Jurkat, Clone E6-1 (cell line): ENCODE measurements at regions not wholly inside any gene's neighbourhood (a gene's known extent, or its start where the extent isn't known, plus 50 kb on each side); places are given as distances from the start of the nearest gene placed in this dataset.
"Not testable (repeated sequence)": the region's sequence is repeated elsewhere in the genome, so short reads cannot be mapped to it uniquely, and the experiment has no call there.

Experiments
- DNase-seq: peaks from one replicate; pipeline ENCODE4 v3.0.0-alpha.2; 2011; ENCODE audit warnings: low read depth, low spot score
- H3K4me3 ChIP-seq: 2 replicates; pipeline ENCODE4 v1.5.1; 2011; ENCODE audit warnings: mild to moderate bottlenecking, low read length, control low read depth, moderate library complexity

DNA sequence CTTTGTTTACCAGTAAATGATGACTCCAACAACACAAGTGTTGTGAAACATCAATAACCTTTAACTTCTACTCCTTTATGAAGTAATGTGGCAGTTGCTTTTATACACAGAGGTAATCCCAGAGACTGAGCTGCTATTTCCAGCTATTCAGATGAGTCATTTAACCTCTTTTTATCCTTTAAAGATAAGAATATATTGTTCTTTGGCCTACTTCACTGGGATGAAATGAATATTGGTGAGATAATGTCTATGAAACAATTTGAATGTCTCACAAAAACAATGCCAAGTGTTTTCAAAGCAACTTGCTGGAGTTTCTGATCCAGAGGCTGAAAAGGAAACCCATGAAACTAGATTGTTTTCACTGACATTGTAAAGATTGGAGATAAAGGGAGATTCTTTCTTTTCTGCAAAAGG, 564.4 kb upstream of the LUZP2 start:
- H3K4me3 ChIP-seq, result no peak overlapping the region
- no peak for DNase-seq

GRCh38 chr11:23933721-23934120, 563.1 kb upstream of the LUZP2 start:
- DNase-seq, result no peak

DNA sequence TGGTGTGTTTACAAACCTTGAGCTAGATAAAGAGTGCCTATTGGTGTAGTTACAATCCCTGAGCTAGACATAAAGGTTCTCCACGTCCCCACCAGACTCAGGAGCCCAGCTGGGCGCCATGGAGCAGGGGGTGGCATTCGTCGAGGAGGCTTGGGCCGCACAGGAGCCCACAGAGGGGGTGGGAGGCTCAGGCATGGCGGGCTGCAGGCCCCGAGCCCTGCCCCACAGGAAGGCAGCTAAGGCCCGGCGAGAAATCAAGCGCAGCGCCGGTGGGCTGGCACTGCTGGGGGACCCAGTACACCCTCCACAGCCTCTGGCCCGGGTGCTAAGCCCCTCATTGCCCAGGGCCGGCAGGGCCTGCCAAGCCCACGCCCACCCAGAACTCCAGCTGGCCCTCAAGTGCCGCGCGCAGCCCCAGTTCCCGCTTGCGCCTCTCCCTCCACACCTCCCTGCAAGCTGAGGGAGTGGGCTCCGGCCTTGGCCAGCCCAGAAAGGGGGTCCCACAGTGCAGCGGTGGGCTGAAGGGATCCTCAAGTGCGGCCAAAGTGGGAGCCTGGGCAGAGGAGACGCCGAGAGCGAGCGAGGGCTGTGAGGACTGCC, 562.1 kb upstream of the LUZP2 start:
- H3K4me3 ChIP-seq, DNase-seq: not testable (repeated sequence)

More at GRCh38 chr11:23933721-23934120, 563.1 kb upstream of the LUZP2 start:
- no peak overlapping the region for H3K4me3 ChIP-seq

- H3K4me3 ChIP-seq, DNase-seq: not testable (repeated sequence)
Measured at GRCh38 chr11:23942117-23942815, 554.6 kb upstream of the LUZP2 start.

GRCh38 chr11:23944923-23945322, 551.9 kb upstream of the LUZP2 start:
- DNase-seq, result no peak
- no peak overlapping the region for H3K4me3 ChIP-seq

- DNase-seq, result no peak
- no peak overlapping the region for H3K4me3 ChIP-seq
Measured at GRCh38 chr11:23947883-23948282, 549.0 kb upstream of the LUZP2 start.

GRCh38 chr11:23948851-23949250, 548.0 kb upstream of the LUZP2 start:
- no peak overlapping the region for H3K4me3 ChIP-seq
- no peak for DNase-seq

- no peak overlapping the region for H3K4me3 ChIP-seq
- DNase-seq, result no peak
Measured at GRCh38 chr11:23953951-23954710, 542.7 kb upstream of the LUZP2 start.

DNA sequence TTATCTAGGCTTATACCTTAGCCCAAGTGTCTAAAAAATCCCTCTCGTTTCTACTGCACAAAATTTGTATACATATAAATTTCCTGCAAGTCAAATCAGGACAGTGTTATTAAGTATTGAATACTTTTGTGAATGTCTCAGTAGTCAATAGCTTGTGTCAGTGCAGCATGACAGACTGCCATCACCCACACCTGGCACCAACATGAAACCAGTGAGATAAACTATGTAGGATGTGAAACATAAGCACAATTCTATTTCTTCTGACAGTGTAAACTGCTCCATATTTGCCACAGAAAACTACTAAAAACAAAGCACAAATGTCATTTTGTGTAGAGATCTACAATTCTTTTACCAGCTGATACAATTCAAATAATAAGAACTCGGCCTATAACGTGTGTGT, 542.1 kb upstream of the LUZP2 start:
- DNase-seq, result no peak
- no peak overlapping the region for H3K4me3 ChIP-seq

- no peak overlapping the region for H3K4me3 ChIP-seq
- DNase-seq, result no peak
Measured at GRCh38 chr11:23956586-23956985, 540.3 kb upstream of the LUZP2 start.

GRCh38 chr11:23957314-23957713, 539.5 kb upstream of the LUZP2 start:
- DNase-seq, result no peak
- H3K4me3 ChIP-seq, result no peak overlapping the region

DNA sequence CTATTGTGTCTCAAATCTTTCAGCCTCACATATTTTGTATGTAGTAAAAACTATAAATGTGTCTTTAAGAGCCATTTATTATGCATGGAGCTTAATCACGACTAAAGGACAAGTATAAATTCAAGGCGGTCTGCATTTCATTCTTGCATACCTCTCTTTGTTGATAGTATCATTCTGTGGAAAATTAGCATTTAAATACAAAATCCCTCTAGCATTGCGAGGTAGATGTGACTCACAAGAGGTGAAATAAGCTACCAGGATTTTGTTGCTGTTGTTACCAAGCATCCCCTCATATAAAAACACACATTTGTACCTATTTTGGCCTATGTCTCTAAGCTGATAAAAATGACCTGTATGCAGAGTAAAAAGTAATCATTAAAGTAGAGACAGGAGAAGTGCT, 537.4 kb upstream of the LUZP2 start:
- no peak for DNase-seq
- no peak overlapping the region for H3K4me3 ChIP-seq

DNA sequence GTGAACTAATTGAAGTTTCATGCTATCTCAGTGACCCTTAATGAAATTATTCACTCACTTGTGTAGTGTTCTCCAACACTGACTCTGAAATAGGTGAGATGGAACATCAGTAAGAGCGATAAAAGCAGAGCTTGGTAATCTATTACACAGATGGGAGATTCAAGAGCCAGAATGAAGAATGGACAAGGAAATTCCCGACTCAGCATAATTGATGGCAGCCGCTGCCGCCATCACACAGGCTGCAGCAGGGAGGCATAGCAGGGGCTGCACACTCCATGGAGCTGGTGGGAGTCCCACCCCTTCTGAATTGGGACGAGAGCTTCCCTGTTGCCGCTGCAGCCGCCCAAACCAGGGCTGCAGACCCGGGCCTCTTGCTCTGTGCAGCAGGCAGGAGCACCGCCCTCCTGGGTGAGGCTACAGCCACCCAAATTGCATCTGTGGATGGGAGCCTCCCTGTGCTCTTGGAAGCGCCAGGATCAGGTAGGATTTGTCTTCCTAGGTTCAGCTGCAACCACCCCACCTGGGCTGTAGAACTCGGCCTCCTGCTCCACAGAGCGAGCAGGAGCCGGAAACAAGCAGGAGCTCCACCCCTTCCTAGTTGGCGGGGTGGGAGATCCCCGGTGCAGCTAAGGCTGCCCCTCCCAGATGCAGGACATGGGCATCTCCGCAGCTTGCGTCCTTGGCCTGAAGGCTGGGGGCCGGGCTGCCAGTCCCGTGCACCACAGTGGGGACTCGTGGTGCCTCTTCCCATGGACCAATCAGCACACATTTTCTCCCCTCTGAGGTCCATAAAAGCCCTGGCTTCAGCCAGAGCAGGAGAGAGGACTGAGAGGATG, 535.1 kb upstream of the LUZP2 start:
- DNase-seq, result no peak
- no peak overlapping the region for H3K4me3 ChIP-seq

DNA sequence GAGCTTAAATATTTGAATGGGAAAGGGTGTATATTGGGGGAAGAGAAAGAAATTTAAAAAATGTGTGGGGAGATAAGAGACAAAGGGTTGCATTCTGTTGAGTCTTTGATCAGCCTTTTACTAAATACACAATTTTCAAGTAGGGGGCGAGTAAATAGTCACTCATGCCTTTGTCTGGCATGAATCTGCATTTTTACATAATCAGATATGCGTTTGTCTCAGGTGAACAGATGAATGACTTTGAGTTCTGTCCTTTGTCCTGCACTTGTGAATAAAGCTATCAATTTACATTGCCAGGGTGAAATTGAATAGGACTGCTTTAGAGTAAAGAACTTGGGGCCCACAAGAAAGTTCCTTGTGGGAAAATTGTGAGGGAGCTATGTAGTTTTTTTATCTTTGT, 523.6 kb upstream of the LUZP2 start:
- DNase-seq, result no peak
- H3K4me3 ChIP-seq, result no peak overlapping the region

- no peak for DNase-seq
- H3K4me3 ChIP-seq, result no peak overlapping the region
Measured at GRCh38 chr11:23974051-23974450, 522.8 kb upstream of the LUZP2 start.

- no peak overlapping the region for H3K4me3 ChIP-seq
- DNase-seq, result no peak
Measured at GRCh38 chr11:23974601-23975000, 522.3 kb upstream of the LUZP2 start.

DNA sequence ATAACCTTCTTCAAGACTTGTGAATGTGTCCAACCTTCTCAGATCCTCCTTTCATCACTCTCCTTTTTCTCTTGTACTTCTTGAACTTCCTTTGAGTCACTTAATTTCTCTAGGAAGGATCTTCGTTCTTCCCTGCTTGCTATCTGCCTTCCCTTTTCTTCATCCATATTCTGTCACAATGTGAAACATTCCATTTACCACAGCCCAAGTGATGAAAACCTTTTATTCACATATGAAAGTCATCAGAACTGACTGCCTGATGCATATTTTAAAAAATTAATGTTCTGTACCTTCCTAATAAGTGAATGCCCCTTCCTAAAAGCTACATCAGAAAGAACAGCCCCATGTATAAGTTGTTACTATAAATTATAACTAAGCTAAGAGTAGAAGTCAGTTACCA, 520.4 kb upstream of the LUZP2 start:
- H3K4me3 ChIP-seq, result no peak overlapping the region
- DNase-seq, result no peak

DNA sequence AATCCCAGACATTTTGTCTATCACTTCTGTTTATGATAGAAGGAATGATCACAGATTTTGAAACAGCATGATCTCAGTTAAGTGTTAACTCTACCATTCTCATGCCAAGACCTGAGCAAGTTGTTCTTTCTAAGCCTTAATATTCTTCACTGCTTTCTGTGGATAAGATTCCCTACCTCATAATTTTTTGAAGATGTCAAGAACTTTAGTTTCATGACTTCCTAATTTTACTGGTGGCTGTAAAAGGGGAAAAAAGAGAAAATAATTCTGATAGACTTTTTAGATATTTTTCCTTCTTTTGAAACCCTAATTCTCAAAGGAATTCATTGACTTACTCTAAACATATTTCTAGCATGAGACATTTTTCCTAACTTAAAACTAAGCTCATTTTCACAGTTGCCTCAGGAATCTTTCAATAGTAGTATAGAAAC, 520.0 kb upstream of the LUZP2 start:
- DNase-seq, result no peak
- H3K4me3 ChIP-seq, result no peak overlapping the region

DNA sequence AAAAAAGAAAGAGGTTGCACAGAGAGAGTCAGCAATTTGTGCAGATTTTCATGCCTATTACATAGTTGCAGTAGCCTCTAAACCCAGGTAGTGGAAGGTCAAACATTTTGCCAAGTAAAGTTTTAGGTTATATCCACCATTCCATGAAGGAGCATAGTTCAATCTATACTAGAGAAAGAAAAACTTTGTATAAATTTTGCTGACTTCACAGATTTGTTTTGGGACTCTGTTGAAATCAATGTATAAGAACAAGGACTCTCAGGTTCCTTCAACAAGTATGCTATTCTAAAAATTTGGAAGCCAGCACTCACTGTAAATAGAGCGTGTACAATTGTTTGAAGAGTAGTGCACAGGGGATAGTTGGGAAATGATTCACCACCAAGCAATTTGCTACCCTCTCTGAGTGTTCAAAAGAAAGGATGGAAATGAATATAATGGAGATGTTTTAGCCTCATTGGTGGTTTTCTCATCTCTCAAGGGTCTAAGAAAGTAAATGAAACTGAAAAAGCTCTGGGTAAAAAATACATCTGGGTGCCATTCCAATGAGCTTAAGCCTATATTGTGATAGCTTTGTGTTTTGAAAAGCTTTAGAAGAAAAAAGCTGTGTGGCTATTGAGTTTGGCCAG, 508.4 kb upstream of the LUZP2 start:
- DNase-seq, result no peak
- no peak overlapping the region for H3K4me3 ChIP-seq
